Keratinocyte (primary cell): ENCODE measurements at regions not wholly inside any gene's neighbourhood (a gene's known extent, or its start where the extent isn't known, plus 50 kb on each side); places are given as distances from the start of the nearest gene placed in this dataset.

Experiments
- DNase-seq: peaks from one replicate; pipeline ENCODE4 v3.0.0-alpha.2; 2011; ENCODE audit warnings: low read depth, missing footprints, low spot score
- FAIRE-seq: peaks from 2 replicates; lab custom pipeline; 2011; peaks lifted over from hg19 to GRCh38; lab: Jason Lieb, UNC
- H2AFZ ChIP-seq: 2 replicates; pipeline ENCODE4 v1.6.0; 2012; ENCODE audit warnings: low read length, control low read depth, inconsistent platforms; ENCODE audit not compliant: control insufficient read depth
- H3K27ac ChIP-seq: 2 replicates; pipeline ENCODE4 v1.5.1; 2011; ENCODE audit warnings: low read length; ENCODE audit not compliant: control insufficient read depth, insufficient read depth
- H3K27me3 ChIP-seq: 3 replicates; pipeline ENCODE4 v1.6.0; 2011; ENCODE audit warnings: low read length; ENCODE audit not compliant: control insufficient read depth, insufficient read depth; ENCODE audit errors: extremely low read depth
- H3K36me3 ChIP-seq, 2 experiments: 2 replicates in 1 of 2; 3 replicates in 1 of 2; pipeline ENCODE4 v1.5.1; 2011; ENCODE audit warnings: low read length in 2 of 2, mild to moderate bottlenecking in 1 of 2; ENCODE audit not compliant: control insufficient read depth in 2 of 2, insufficient read depth in 2 of 2; ENCODE audit errors: extremely low read depth in 1 of 2
- H3K4me1 ChIP-seq: 3 replicates; pipeline ENCODE4 v1.5.1; 2011; ENCODE audit warnings: low read length; ENCODE audit not compliant: control insufficient read depth, insufficient read depth; ENCODE audit errors: extremely low read depth
- H3K4me2 ChIP-seq: 3 replicates; pipeline ENCODE4 v1.6.0; 2011; ENCODE audit warnings: low read depth, low read length; ENCODE audit not compliant: control insufficient read depth, insufficient read depth; ENCODE audit errors: extremely low read depth
- H3K4me3 ChIP-seq, 3 experiments: fragments of 200-600 bp in 1 of 3; sonication (generic) in 1 of 3; 2 replicates in 2 of 3; 3 replicates in 1 of 3; pipeline ENCODE4 v1.5.1; 2011 to 2016; ENCODE audit warnings: low read length in 3 of 3, mild to moderate bottlenecking in 3 of 3, control low read depth in 2 of 3, inconsistent platforms in 1 of 3, low read depth in 1 of 3, mixed read lengths in 1 of 3, mixed run types in 1 of 3, moderate library complexity in 1 of 3; ENCODE audit not compliant: control insufficient read depth in 2 of 3, insufficient read depth in 2 of 3; ENCODE audit errors: extremely low read depth in 1 of 3
- H3K79me2 ChIP-seq: 2 replicates; pipeline ENCODE4 v1.6.0; 2012; ENCODE audit warnings: low read length; ENCODE audit not compliant: control insufficient read depth, insufficient read depth
- H3K9ac ChIP-seq: 3 replicates; pipeline ENCODE4 v1.6.0; 2011; ENCODE audit warnings: low read length; ENCODE audit not compliant: control insufficient read depth, insufficient read depth; ENCODE audit errors: extremely low read depth
- H3K9me1 ChIP-seq: 3 replicates; pipeline ENCODE4 v1.6.0; 2011; ENCODE audit warnings: low read length; ENCODE audit not compliant: control insufficient read depth, insufficient read depth; ENCODE audit errors: extremely low read depth
- H3K9me3 ChIP-seq: 2 replicates; pipeline ENCODE4 v1.5.1; 2012; ENCODE audit warnings: low read depth, low read length; ENCODE audit not compliant: control insufficient read depth
- H4K20me1 ChIP-seq: 3 replicates; pipeline ENCODE4 v1.6.0; 2011; ENCODE audit warnings: low read length; ENCODE audit not compliant: control insufficient read depth, insufficient read depth; ENCODE audit errors: extremely low read depth
- EZH2 ChIP-seq: IDR thresholded peaks from one replicate; pipeline ENCODE4 v1.6.1; 2012; ENCODE audit warnings: inconsistent platforms, mild to moderate bottlenecking, low read length, moderate library complexity
- dilution Hi-C: fragments of 300-500 bp; cut with MboI; formaldehyde crosslinking; loops from one replicate; pipeline ENCODE4 v1.7.0; 2020; ENCODE audit warnings: low sequenced_read_pairs; ENCODE audit not compliant: extremely low pct_ligation_motif_present
- TF ChIP-seq, protein P1 (sequence below), 3 experiments: IDR thresholded peaks in 1 of 3; conservative IDR thresholded peaks in 1 of 3; optimal IDR thresholded peaks in 1 of 3; 2 replicates in 2 of 3; 3 replicates in 1 of 3; pipeline versions ENCODE3 to v1.5.1; 2011; ENCODE audit warnings: low read length in 3 of 3, mild to moderate bottlenecking in 3 of 3, moderate library complexity in 2 of 3, control low read depth in 1 of 3, inconsistent platforms in 1 of 3; ENCODE audit not compliant: insufficient read depth in 2 of 3; ENCODE audit errors: extremely low read depth in 1 of 3

DNA sequence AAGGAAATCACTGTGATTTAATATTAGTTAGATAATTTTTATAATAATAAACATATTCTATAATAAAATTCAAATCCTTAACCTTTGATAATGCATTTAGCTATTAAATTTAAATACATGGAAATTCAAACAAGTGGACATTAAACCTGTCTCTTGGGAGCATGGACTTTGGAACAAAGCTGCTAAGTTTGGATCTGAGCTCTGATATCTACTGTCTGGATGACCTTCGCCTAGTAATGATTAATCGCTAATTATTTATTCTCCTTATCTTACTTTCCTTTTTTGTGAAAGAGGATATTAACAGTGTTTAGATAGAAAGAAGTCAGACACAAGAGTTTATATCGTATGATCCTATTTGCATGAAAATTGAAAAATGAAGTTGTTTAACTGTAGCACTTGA lies 980.9 kb downstream of the FSTL5 start:
- Histone ChIP-seq H3K4me1 (no peaks in the 10 kb centered on the region), H3K4me2 (no peak overlapping the region), H3K9me3 (no peaks in the 10 kb centered on the region), H3K4me3 (no peak overlapping the region), H3K79me2 (no peaks in the 10 kb centered on the region), H4K20me1 (no peaks in the 10 kb centered on the region), H3K27ac (no peak overlapping the region), H2AFZ (no peak overlapping the region), H3K36me3 (no peaks in the 10 kb centered on the region), H3K27me3 (no peaks in the 10 kb centered on the region), H3K9ac (no peak overlapping the region), H3K9me1 (no peaks in the 10 kb centered on the region)
- FAIRE-seq (no peak), DNase-seq (no peak)
- TF ChIP-seq, protein P1, sequence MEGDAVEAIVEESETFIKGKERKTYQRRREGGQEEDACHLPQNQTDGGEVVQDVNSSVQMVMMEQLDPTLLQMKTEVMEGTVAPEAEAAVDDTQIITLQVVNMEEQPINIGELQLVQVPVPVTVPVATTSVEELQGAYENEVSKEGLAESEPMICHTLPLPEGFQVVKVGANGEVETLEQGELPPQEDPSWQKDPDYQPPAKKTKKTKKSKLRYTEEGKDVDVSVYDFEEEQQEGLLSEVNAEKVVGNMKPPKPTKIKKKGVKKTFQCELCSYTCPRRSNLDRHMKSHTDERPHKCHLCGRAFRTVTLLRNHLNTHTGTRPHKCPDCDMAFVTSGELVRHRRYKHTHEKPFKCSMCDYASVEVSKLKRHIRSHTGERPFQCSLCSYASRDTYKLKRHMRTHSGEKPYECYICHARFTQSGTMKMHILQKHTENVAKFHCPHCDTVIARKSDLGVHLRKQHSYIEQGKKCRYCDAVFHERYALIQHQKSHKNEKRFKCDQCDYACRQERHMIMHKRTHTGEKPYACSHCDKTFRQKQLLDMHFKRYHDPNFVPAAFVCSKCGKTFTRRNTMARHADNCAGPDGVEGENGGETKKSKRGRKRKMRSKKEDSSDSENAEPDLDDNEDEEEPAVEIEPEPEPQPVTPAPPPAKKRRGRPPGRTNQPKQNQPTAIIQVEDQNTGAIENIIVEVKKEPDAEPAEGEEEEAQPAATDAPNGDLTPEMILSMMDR (optimal IDR thresholded peaks at IDR 0.05 in 1 of 3, IDR thresholded peaks at IDR 0.05 in 1 of 3, conservative IDR thresholded peaks at IDR 0.05 in 1 of 3; ENCODE audit: extremely low read depth in 1 of 3, insufficient read depth in 2 of 3, low read length in 3 of 3): no peak
- TF ChIP-seq EZH2: no peak
- dilution Hi-C loops: no loop called here

GRCh38 chr4:161178310-161178709 lies 985.5 kb downstream of the FSTL5 start:
- H3K27ac ChIP-seq: no peak overlapping the region
- H3K4me1 ChIP-seq: no peaks in the 10 kb centered on the region
- no peak overlapping the region for H3K9ac ChIP-seq
- H2AFZ ChIP-seq: no peak overlapping the region
- H3K79me2 ChIP-seq: no peaks in the 10 kb centered on the region
- no peak overlapping the region for H3K4me2 ChIP-seq
- H3K9me3 ChIP-seq: no peaks in the 10 kb centered on the region
- DNase-seq (no peak), FAIRE-seq (no peak)
- no peak overlapping the region for H3K4me3 ChIP-seq
- H3K27me3 ChIP-seq: no peaks in the 10 kb centered on the region
- dilution Hi-C loops: no loop called here
- TF ChIP-seq, protein P1 (optimal IDR thresholded peaks at IDR 0.05 in 1 of 3, IDR thresholded peaks at IDR 0.05 in 1 of 3, conservative IDR thresholded peaks at IDR 0.05 in 1 of 3; ENCODE audit: extremely low read depth in 1 of 3, insufficient read depth in 2 of 3, low read length in 3 of 3): no peak
- TF ChIP-seq EZH2: no peak
- H3K36me3 ChIP-seq: no peaks in the 10 kb centered on the region
- H3K9me1 ChIP-seq: no peaks in the 10 kb centered on the region
- H4K20me1 ChIP-seq: no peaks in the 10 kb centered on the region
